GM21360 (cell line): ENCODE measurements at regions not wholly inside any gene's neighbourhood (a gene's known extent, or its start where the extent isn't known, plus 50 kb on each side); places are given as distances from the start of the nearest gene placed in this dataset.
"Not testable (repeated sequence)": the region's sequence is repeated elsewhere in the genome, so short reads cannot be mapped to it uniquely, and the experiment has no call there.

Experiments used
- ATAC-seq: cut with Tn5 transposase; IDR thresholded peaks from one replicate; pipeline ENCODE4 v1.9.1; 2021; ENCODE audit warnings: mild to moderate bottlenecking, moderate library complexity; ENCODE audit not compliant: unreplicated experiment

DNA sequence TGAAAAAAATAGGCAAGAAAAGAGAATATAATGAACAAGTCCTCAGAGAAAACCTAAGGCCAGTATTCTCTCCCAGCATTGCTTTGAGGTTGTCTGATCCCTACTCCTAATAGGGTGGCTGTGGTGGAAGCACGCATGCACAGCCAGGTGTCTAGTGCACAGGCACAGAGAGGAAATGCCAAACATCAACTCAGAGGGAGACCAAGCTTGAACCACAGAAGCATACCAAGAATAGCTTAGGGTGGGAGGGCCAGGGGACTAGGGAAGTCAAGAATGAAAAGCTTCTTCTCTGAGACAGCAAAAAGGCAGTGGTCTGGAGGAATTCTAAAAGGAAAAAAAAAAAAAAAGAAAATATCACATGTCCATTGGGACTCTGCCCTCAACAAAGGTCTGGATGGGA lies 244.1 kb upstream of the API5 start:
- no peak for ATAC-seq

DNA sequence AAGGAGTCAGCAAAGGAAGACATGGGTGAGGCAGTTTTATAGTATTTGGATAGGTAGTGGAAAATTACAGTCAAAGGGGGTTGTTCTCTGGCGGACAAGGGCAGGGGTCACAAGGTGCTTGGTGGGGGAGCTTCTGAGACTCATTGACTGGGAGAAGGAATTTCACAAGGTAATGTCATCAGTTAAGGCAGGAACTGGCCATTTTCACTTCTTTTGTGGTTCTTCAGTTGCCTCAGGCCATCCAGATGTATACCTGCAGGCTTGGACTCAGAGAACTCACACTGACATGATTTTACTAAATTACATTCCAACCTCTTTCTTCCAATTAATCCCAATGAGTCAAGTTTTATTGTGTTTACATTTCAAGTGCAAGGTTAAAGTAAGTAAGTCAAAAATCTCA lies 240.5 kb upstream of the API5 start:
- ATAC-seq, result no peak

DNA sequence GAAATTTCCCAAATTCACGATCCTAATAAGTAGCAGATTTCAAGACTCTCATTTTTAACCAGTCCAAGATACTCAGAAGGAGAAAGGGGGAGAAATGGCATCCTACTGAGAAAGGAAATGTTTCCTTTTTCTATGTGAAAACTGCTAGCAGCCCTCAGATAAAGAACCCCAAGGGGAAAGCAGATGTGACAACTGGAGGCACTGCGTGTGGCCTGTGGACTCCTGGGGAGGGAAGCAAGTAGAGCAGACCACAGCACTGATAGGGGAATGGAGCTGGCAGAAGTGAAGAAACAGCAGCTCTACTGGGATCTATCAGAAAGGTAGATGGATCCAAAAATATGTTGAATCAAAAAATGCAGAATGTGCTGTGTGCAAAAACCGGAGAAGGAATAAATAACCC lies 239.7 kb upstream of the API5 start:
- ATAC-seq, result no peak

DNA sequence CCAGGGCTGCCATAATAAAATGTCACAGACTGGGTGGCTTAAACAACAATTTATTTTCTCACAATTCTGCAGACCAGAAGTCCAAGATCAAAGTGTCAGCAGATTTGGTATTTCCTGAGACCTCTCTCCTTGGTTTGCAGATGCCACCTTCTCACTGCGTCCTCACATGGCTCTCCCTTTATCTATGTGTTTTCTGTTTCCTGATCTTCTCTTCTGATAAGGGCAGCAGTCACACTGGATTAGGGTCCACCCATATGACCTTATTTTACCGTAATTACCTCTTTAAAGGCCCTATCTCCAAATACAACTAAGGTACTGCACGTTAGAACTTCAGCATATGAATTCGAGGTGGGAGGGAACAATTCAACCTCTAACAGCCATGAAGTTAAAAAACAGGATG lies 238.9 kb upstream of the API5 start:
- ATAC-seq, result no peak

DNA sequence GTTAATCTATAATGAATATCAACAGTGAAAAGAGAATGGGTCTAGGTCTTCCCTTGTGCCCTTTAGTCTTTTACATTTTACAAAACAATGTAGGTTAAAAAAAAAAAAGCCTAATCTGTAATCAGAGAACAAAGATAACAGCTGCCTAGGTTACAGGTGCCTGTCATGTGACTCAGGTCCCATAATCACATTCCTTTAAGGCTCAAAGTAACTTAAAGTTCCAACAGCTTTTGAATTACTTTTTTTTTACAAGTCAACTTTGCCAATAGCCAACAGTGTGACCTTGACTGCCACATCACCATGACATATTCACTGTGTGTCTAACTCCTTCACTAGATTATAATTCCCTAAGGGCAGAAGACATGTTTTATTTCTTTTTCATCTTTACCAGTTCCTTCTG lies 237.0 kb upstream of the API5 start:
- no peak for ATAC-seq

DNA sequence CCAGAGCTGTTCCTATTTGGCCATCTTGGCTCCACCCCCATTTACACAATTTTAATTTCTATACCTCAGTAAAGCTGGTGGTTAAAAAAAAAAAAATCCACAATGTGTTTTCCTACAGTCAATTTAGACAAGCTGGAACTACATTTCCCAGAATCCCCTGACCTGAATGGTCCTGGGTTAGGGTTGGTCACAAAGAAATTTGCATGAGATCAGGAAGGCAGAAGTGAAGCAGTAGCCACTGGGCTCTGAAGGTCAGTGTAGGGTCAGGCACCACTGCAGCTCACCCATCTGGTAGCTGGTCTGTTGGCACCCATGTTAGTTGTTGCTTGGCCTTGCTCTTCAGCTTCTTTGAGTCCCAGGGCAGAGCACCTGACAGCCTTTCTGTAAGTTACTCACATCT lies 210.7 kb upstream of the API5 start:
- no peak for ATAC-seq

DNA sequence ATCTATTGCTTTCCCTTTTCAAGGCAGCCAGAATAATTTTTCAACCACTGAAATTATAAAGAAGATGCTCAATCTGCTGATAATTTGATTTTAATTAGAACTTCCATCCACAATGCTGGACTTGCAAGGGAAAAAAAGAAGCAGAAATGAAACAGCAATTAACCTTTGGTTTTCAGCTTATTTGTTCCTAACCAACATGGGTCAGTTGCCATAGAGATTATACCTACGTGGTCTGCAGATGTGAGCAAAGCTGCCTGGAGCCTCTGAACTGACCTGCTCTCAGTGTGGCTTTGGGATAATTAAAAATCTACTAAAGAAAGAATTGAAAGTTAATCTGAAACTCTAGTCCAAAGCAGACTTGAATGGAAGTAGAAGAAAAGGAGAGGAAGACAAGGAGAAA lies 195.7 kb upstream of the API5 start:
- no peak for ATAC-seq

DNA sequence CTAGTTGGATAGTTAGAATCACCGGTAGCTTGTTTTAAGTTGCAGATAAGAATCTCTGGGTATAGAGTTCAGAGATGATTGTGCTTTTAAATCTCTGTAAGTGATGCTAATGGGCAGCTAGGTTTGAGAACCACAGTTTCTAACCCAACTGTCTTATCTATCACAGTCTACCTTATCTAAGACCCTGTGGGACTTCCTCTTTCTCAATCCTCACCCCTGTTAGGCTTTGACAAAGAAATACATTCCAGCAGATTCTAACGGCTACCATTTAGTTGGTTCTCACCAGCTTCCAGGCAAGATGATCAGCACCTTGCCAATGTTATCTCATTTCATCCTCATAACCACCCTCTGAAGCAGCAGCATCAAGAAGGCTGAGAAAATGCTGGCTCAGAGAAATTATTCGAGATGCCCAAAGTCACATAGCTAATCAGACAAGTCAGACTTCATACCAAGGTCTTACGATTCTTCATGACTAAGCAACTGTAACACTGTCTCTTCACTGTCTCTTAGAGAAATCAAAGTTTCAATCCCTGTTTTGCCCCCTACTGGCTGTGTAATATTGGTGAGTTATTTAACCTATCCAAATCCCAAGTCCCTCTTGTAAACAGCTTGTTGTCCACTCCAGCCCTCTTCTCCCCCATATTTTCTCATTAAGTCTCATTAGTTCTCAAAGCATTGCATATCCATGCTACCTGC lies 192.4 kb upstream of the API5 start:
- no peak for ATAC-seq

DNA sequence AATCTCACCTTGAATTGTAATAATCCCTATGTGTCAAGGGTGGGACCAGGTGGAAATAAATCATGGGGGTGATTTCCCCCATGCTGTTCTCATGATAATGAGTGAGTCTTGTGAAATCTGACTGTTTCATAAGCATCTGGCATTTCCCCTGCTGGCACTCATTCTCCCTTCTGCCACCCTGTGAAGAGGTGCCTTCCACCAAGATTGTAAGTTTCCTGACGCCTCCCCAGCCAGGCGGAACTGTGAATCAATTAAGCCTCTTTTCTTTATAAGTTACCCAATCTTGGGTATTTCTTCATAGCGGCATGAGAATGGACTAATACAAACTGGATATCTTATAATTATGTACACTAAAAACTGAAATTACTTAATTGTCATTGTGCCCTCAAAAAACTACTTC lies 189.2 kb upstream of the API5 start:
- ATAC-seq, result no peak

DNA sequence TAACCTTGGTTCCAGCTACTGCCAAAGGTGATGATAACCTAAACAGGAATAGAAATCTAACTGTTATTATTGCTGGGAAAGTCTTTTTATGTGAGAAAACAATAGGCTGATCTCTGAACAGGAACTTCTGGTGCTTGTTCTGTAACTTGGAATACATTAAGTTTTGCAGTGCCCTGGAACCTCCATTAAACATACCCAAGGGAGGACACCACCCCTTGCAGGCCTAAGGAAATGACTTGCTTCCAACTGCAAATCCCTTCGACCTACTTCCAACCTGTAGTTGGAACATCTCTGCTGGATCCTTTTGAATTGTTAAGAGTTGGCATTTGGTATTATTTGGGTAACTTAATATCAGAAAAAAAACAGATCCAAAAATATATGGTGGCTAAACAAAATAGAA lies 188.4 kb upstream of the API5 start:
- ATAC-seq, result no peak

DNA sequence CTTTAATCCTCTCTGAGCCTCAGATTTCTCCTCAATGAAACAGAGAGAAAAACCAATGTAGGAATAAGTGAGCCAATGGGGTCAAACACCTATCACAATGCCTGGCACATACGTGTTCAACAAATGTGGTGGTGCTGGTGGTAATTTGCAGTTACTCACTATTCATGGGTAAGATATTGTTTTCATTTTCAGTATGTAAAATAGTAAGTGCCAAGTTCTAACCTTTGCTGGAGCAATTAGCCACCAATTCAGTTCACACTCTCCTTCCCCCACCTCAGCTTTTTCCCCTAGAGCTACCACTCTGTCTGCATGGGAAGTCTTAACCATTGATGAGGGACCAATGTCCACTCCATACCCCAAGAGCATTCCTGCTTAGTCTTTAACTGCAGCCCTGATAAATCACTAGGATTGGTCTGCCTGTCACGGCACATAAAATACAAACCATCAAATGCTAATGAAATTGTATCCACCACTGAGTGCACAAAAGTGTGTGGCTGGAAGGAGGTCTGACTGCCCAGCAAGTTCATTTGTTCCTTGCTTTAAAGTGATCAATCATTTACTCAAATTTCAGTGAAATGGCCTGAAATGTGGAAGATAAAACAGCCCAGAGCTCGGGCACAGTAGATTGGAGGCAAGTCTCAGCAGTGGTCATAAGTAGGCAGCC lies 187.4 kb upstream of the API5 start:
- no peak for ATAC-seq

DNA sequence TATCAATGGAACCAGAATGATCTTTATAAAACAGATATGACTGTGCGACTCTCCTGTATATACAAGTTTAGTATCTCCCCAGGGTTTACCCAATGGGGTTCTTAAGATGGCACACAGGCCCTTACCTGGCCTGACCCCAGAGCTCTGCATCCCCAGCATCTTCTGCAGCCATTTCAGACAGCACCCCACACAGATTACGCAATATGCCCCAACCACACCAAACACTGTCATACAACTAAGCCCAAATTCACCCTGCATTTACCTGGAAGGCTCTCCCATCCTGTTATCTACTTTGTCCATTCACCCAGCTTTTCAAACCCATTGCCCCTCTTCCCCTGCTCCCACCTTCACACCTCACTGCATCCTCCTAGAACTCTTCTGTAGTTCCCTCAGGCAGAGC lies 182.5 kb upstream of the API5 start:
- ATAC-seq, result no peak

DNA sequence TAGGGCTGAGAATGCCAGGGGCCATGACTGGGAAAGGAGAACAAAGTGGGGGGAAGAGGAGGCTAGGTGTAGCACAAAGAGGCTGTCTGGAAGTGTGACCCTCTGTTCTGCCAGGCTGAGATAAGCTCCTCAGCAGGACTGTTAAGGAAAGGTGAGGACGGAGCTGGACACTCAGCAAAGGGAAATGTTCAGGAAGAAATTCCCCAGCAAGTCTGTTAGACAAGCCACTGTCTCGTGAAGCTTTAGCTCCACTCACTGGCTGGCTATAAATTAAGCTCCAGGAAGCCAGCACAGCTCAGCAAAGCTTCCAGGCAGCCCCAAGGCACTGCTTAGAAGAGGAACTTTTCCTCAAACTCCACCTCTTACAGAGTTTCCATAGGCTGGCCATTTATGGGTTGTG lies 181.2 kb upstream of the API5 start:
- ATAC-seq, result no peak

DNA sequence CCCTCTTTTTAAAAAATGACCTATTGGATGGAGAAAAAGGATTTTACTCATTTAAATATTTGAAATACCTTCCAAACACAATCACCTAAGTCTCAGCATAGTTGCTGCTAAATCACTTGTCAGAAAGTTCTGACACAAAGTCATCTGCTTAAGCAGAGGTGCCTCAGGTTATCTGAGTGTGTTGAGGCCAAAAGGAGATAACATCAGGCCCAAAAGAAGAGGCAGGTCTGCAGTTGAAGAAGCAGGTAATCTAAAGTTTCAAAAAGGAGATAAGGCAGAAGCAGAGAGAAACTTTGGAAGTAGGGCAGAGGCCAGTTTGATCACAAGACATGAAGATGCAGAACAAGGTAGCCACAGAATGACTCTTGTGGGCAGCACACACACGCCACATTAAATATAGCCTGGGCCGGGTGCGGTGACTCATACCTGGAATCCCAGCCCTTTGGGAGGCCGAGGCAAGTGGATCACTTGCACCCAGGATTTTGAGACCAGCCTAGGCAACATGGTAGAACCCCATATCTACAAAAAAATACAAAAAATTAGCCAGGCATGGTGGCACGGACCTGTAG lies 175.7 kb upstream of the API5 start:
- ATAC-seq, result peak; percentile 73

DNA sequence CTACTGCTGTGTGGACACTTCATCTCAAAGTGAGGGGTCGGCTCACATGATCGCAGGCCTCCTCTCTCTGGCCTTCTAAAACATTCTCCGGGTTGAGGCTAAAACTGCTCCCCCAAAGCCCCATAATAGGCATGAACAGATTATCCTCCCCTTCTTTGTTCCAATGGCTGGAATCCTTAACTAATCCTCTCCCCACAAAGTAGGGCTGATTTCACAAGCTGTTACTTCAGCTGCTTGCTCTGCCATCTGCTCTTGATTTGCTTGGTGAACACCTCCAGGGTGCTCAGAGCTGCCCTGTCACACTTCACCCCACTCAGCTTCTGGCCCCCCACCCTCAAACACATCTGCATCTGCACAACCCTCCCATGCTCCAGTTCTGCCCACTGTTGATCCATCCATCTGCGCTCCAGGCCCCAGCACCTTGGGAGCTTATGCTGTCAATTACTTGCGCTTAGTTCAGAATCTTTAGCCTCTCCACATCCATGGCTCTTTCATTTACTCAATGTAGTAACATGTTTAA lies 173.1 kb upstream of the API5 start:
- ATAC-seq, result no peak

DNA sequence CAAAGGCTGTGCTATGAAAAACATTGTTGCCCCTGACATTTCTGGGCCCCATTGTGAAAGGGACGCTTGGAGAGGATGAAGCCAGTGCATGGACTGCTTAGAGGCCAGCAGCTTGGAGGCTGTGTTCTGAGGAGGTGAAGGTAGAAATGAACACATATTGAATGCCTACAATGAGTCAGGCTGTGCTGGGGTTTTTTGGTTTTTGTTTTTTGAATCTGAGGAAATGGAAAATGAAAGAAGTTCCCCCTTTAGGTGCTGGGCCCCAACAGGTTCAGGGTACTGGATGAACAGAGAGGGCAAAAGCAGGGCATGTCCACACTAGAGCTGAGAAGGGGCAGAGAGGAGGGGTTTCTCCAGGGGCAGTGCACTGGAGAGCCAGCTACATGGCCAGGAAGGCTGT lies 166.1 kb upstream of the API5 start:
- ATAC-seq, result peak; percentile 82

DNA sequence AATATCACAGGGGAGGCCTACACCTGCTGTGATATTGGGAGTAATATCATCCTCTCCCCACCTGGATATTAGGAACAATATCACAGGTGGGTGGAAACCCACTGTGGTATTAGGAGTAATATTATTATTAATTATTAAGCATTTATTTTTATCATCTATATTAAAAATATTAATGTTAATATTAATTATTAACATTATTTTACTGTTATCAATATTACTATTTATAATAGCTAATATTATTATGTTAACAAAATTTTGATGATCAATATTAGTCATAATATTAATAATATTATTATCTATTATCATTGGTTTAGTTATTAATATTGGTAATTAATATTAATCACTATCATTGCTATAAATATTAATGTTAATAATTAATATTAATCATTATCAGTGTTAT lies 161.1 kb upstream of the API5 start:
- ATAC-seq, result no peak

DNA sequence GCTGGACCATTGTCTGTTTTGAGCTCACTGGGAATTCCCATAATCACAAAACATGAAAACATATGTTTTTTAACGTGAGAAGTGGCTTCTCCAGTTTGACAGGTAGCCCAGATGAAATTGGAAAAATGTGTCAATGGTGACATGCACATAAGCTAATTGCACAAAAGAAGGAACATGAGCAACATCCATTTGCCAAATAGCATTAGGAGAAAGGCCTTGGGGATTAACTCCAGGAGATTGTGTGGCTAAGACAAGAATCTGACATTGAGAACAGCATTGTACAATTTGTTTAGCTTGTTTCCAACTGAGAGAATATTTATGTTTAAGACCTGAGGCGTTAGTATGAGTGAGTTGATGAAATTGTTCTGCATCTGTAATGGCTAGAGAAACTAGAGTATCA lies 147.0 kb upstream of the API5 start:
- no peak for ATAC-seq

DNA sequence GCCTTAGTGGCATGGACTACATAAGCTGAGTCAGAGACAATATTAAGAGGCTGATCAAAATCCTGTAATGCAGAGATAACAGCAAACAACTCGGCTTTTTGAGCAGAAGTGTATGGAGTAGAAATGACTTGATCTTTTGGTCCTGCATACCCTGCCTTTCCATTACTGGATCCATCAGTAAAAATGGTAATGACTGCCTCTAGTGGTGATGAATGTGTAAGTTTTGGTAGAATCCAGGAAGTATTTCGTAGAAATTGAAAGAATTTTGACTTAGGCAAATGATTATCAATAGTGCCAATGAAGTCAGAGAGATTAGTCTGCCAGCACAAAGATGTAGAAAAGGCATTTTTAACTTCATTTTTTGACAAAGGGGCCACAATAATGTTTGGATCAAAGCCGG lies 146.4 kb upstream of the API5 start:
- ATAC-seq, result not testable (repeated sequence)

DNA sequence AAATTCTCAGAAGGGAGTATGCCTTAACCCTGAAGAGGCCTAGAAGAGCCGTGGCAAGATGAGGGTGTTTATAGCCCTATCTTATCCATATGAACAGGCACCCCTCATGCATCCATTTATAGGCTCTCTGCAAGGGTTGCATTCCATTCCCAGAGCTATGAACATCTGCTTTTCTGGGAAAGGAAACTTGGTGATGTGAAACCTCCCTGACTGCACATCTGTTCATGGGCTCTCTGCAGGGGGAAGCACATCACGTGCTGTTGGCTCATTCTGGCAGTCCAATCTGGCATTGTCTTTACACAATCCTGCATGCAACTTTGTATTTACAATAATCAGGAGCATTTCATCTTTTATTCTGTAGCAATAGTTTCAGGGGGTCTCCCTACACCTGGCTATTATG lies 143.6 kb upstream of the API5 start:
- not testable (repeated sequence) for ATAC-seq

DNA sequence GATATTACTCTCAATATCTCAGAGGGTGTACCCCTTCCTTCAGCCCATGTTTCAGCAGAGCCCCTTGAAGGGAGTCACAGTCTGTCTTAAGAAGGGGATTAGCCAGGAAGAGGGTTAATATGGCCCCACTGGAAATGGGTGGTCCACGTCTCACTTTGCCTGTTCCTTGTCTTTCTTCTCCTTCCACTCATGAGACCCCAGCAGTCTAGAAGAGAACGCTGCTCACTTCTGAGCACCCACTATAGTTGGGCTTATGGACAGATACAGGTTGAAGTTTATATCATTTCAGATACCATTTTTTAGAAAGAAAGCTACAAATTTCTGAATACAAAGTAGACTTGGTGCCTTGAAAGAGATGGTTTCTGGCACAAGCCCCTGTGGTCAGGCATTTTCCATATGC lies 139.3 kb upstream of the API5 start:
- ATAC-seq, result no peak

DNA sequence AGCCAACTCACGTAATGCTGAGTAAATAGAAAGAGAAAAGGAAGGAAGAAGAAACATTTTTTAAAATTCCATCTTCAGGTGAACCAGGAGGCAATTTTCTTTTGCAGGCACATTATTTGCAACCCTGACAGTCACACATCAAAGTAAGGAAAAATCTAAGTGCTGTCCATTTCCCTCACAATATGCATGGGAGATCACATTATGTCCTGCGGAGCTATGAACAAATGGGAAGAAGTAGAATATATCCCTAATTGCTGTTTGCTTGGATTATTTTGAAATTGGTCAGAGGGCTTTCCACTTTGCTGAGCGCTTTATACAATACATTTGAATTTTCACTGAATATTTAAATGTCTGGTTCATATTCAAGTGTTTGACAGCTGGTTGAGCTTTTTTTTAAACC lies 133.8 kb upstream of the API5 start:
- ATAC-seq, result no peak
